ENCODE measurements at regions not wholly inside any gene's neighbourhood (a gene's known extent, or its start where the extent isn't known, plus 50 kb on each side); places are given as distances from the start of the nearest gene placed in this dataset.

DNA sequence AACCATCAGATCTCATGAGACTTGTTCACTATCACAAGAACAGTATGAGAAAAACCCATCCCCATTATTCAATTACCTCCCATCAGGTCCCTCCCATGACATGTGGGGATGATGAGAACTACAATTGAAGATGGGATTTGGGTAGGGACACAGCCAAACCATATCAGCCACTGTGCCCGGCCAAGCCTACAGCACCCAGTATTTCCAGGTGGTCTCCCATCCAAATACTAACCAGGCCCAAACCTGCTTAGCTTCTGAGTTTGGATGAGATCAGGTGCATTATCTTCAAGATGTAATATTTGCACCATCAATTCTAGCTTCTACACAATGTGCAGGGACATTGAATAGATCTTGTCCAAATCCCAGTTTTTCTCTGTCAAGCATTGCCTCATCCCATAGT is 196.9 kb downstream of the BAMBI start:
- TF ChIP-seq, protein P1, sequence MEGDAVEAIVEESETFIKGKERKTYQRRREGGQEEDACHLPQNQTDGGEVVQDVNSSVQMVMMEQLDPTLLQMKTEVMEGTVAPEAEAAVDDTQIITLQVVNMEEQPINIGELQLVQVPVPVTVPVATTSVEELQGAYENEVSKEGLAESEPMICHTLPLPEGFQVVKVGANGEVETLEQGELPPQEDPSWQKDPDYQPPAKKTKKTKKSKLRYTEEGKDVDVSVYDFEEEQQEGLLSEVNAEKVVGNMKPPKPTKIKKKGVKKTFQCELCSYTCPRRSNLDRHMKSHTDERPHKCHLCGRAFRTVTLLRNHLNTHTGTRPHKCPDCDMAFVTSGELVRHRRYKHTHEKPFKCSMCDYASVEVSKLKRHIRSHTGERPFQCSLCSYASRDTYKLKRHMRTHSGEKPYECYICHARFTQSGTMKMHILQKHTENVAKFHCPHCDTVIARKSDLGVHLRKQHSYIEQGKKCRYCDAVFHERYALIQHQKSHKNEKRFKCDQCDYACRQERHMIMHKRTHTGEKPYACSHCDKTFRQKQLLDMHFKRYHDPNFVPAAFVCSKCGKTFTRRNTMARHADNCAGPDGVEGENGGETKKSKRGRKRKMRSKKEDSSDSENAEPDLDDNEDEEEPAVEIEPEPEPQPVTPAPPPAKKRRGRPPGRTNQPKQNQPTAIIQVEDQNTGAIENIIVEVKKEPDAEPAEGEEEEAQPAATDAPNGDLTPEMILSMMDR (IDR thresholded peaks at IDR 0.05 in 2 of 3, conservative IDR thresholded peaks at IDR 0.05 in 1 of 3; ENCODE audit: control insufficient read depth in 2 of 3, extremely low read depth in 1 of 3, insufficient read depth in 1 of 3, low read depth in 3 of 3, low read length in 3 of 3), result no peak
- TF ChIP-seq, protein P2, sequence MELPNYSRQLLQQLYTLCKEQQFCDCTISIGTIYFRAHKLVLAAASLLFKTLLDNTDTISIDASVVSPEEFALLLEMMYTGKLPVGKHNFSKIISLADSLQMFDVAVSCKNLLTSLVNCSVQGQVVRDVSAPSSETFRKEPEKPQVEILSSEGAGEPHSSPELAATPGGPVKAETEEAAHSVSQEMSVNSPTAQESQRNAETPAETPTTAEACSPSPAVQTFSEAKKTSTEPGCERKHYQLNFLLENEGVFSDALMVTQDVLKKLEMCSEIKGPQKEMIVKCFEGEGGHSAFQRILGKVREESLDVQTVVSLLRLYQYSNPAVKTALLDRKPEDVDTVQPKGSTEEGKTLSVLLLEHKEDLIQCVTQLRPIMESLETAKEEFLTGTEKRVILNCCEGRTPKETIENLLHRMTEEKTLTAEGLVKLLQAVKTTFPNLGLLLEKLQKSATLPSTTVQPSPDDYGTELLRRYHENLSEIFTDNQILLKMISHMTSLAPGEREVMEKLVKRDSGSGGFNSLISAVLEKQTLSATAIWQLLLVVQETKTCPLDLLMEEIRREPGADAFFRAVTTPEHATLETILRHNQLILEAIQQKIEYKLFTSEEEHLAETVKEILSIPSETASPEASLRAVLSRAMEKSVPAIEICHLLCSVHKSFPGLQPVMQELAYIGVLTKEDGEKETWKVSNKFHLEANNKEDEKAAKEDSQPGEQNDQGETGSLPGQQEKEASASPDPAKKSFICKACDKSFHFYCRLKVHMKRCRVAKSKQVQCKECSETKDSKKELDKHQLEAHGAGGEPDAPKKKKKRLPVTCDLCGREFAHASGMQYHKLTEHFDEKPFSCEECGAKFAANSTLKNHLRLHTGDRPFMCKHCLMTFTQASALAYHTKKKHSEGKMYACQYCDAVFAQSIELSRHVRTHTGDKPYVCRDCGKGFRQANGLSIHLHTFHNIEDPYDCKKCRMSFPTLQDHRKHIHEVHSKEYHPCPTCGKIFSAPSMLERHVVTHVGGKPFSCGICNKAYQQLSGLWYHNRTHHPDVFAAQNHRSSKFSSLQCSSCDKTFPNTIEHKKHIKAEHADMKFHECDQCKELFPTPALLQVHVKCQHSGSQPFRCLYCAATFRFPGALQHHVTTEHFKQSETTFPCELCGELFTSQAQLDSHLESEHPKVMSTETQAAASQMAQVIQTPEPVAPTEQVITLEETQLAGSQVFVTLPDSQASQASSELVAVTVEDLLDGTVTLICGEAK (IDR thresholded peaks at IDR 0.05; ENCODE audit: borderline replicate concordance), result no peak
- TF ChIP-seq RELA (IDR thresholded peaks at IDR 0.05; ENCODE audit: borderline replicate concordance, partially characterized antibody) (no peak), CREM (IDR thresholded peaks at IDR 0.05; ENCODE audit: low read depth) (no peak)
- TF ChIP-seq, protein P3, sequence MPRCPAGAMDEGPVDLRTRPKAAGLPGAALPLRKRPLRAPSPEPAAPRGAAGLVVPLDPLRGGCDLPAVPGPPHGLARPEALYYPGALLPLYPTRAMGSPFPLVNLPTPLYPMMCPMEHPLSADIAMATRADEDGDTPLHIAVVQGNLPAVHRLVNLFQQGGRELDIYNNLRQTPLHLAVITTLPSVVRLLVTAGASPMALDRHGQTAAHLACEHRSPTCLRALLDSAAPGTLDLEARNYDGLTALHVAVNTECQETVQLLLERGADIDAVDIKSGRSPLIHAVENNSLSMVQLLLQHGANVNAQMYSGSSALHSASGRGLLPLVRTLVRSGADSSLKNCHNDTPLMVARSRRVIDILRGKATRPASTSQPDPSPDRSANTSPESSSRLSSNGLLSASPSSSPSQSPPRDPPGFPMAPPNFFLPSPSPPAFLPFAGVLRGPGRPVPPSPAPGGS (IDR thresholded peaks at IDR 0.05; ENCODE audit: borderline replicate concordance, insufficient read depth, low read depth, low read length, poor library complexity, severe bottlenecking), result no peak

Data from GM12878 (cell line).